SW 1271 (cell line): ENCODE measurements at regions not wholly inside any gene's neighbourhood (a gene's known extent, or its start where the extent isn't known, plus 50 kb on each side); places are given as distances from the start of the nearest gene placed in this dataset.
"Not testable (repeated sequence)": the region's sequence is repeated elsewhere in the genome, so short reads cannot be mapped to it uniquely, and the experiment has no call there.

ENCODE experiments used
- DNase-seq, 2 experiments: peaks; one replicate each; lab custom pipeline; 2025; lab: John Stamatoyannopoulos, UW

- DNase-seq = no peak
Measured at GRCh38 chr12:131418884-131419283, 292.0 kb upstream of the SFSWAP start.

- no peak for DNase-seq
Measured at GRCh38 chr12:131420867-131421447, 289.9 kb upstream of the SFSWAP start.

GRCh38 chr12:131421509-131422186, 289.2 kb upstream of the SFSWAP start:
- DNase-seq = no peak

GRCh38 chr12:131422187-131422520, 288.7 kb upstream of the SFSWAP start:
- DNase-seq = no peak

- DNase-seq = no peak
Measured at GRCh38 chr12:131422744-131423143, 288.1 kb upstream of the SFSWAP start.

- no peak for DNase-seq
Measured at GRCh38 chr12:131424270-131424669, 286.6 kb upstream of the SFSWAP start.

- no peak for DNase-seq
Measured at GRCh38 chr12:131425112-131426075, 285.5 kb upstream of the SFSWAP start.

GRCh38 chr12:131428091-131428685, 282.7 kb upstream of the SFSWAP start:
- no peak for DNase-seq

- not testable (repeated sequence) for DNase-seq
Measured at GRCh38 chr12:131429221-131429620, 281.7 kb upstream of the SFSWAP start.

GRCh38 chr12:131429697-131430096, 281.2 kb upstream of the SFSWAP start:
- not testable (repeated sequence) for DNase-seq

GRCh38 chr12:131430158-131430742, 280.6 kb upstream of the SFSWAP start:
- DNase-seq = no peak

GRCh38 chr12:131431126-131431655, 279.7 kb upstream of the SFSWAP start:
- DNase-seq = not testable (repeated sequence)

GRCh38 chr12:131432532-131433260, 278.2 kb upstream of the SFSWAP start:
- no peak for DNase-seq

GRCh38 chr12:131434208-131435125, 276.4 kb upstream of the SFSWAP start:
- DNase-seq = no peak

GRCh38 chr12:131436922-131437705, 273.8 kb upstream of the SFSWAP start:
- no peak for DNase-seq

- no peak for DNase-seq
Measured at GRCh38 chr12:131437706-131438492, 273.0 kb upstream of the SFSWAP start.

- not testable (repeated sequence) for DNase-seq
Measured at GRCh38 chr12:131438493-131438835, 272.4 kb upstream of the SFSWAP start.

GRCh38 chr12:131438881-131439280, 272.0 kb upstream of the SFSWAP start:
- no peak for DNase-seq
